ENCODE measurements at regions not wholly inside any gene's neighbourhood (a gene's known extent, or its start where the extent isn't known, plus 50 kb on each side); places are given as distances from the start of the nearest gene placed in this dataset.
"Not testable (repeated sequence)": the region's sequence is repeated elsewhere in the genome, so short reads cannot be mapped to it uniquely, and the experiment has no call there.

DNA sequence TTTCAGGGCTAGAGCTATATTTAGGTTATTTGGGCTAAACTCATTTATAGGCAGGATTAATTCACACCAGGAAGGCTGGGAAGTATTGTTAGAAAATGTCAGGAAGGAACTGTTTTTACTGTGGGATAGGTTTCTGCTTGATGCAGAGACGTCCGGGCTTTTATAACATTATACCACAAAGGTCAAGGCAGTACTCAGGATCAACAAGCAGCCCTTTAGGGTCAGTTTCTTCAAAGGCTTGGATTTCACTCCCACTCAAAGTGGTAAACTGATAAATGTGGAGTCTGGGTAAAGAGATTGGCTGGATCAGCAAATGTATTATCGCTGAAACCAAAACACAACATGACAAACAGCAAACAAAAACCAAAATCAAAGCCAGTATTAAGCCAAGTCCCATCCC lies 127.2 kb downstream of the ARL5B start:
- H3K4me3 ChIP-seq (ENCODE audit: low read depth, low read length) = no peak overlapping the region
- no peaks in the 10 kb centered on the region for H3K4me1 ChIP-seq (ENCODE audit: control insufficient read depth, insufficient read depth, low read length)
- H3K36me3 ChIP-seq (ENCODE audit: control insufficient read depth, insufficient read depth, low read length) = no peaks in the 10 kb centered on the region
- H3K9ac ChIP-seq (ENCODE audit: low read depth, low read length) = no peak overlapping the region
- H3K27ac ChIP-seq (ENCODE audit: low read depth, low read length) = no peak overlapping the region
- H3K27me3 ChIP-seq (ENCODE audit: control insufficient read depth, insufficient read depth, low read length) = no peaks in the 10 kb centered on the region
- H3K9me3 ChIP-seq (ENCODE audit: control insufficient read depth, insufficient read depth, low read length) = no peaks in the 10 kb centered on the region

- Histone ChIP-seq H3K27ac (ENCODE audit: low read depth, low read length) (no peak overlapping the region), H3K36me3 (ENCODE audit: control insufficient read depth, insufficient read depth, low read length) (no peaks in the 10 kb centered on the region), H3K4me1 (ENCODE audit: control insufficient read depth, insufficient read depth, low read length) (no peaks in the 10 kb centered on the region), H3K9me3 (ENCODE audit: control insufficient read depth, insufficient read depth, low read length) (no peaks in the 10 kb centered on the region), H3K27me3 (ENCODE audit: control insufficient read depth, insufficient read depth, low read length) (no peaks in the 10 kb centered on the region), H3K9ac (ENCODE audit: low read depth, low read length) (no peak overlapping the region), H3K4me3 (ENCODE audit: low read depth, low read length) (no peak overlapping the region)
Measured at GRCh38 chr10:18793951-18794350, 134.7 kb downstream of the ARL5B start.

GRCh38 chr10:18795549-18795948 lies 136.3 kb downstream of the ARL5B start:
- H3K9ac ChIP-seq (ENCODE audit: low read depth, low read length) = no peak overlapping the region
- no peaks in the 10 kb centered on the region for H3K9me3 ChIP-seq (ENCODE audit: control insufficient read depth, insufficient read depth, low read length)
- no peaks in the 10 kb centered on the region for H3K36me3 ChIP-seq (ENCODE audit: control insufficient read depth, insufficient read depth, low read length)
- H3K4me1 ChIP-seq (ENCODE audit: control insufficient read depth, insufficient read depth, low read length) = no peaks in the 10 kb centered on the region
- H3K27me3 ChIP-seq (ENCODE audit: control insufficient read depth, insufficient read depth, low read length) = no peaks in the 10 kb centered on the region
- H3K4me3 ChIP-seq (ENCODE audit: low read depth, low read length) = no peak overlapping the region
- no peak overlapping the region for H3K27ac ChIP-seq (ENCODE audit: low read depth, low read length)

DNA sequence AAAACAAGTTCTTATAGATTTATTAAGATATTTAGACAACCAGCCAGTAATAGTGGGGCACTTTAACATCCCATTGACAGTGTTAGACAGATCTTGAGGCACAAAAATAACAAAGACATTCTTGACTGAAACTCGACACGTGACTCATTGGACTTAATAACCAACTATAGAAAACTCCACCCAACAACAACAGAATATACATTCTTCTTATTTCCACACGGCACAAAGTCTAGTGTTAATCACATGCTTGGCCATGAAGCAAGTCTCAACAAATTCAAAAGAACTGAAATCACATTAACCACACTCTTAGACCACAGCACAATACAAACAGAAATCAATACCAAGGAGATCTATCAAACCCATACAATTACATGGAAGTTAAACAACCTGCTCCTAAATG lies 138.1 kb downstream of the ARL5B start:
- Histone ChIP-seq H3K4me1 (ENCODE audit: control insufficient read depth, insufficient read depth, low read length) (no peaks in the 10 kb centered on the region), H3K4me3 (ENCODE audit: low read depth, low read length) (no peak overlapping the region), H3K9me3 (ENCODE audit: control insufficient read depth, insufficient read depth, low read length) (no peaks in the 10 kb centered on the region), H3K27ac (ENCODE audit: low read depth, low read length) (no peak overlapping the region), H3K27me3 (ENCODE audit: control insufficient read depth, insufficient read depth, low read length) (no peaks in the 10 kb centered on the region), H3K36me3 (ENCODE audit: control insufficient read depth, insufficient read depth, low read length) (no peaks in the 10 kb centered on the region), H3K9ac (ENCODE audit: low read depth, low read length) (no peak overlapping the region)

GRCh38 chr10:18822156-18822555 lies 162.9 kb downstream of the ARL5B start:
- Histone ChIP-seq H3K4me3 (ENCODE audit: low read depth, low read length) (no peak overlapping the region), H3K9me3 (ENCODE audit: control insufficient read depth, insufficient read depth, low read length) (no peaks in the 10 kb centered on the region; the same call in 1 of the 2 replicates), H3K27me3 (ENCODE audit: control insufficient read depth, insufficient read depth, low read length) (no peaks in the 10 kb centered on the region), H3K36me3 (ENCODE audit: control insufficient read depth, insufficient read depth, low read length) (no peaks in the 10 kb centered on the region), H3K27ac (ENCODE audit: low read depth, low read length) (no peak overlapping the region), H3K4me1 (ENCODE audit: control insufficient read depth, insufficient read depth, low read length) (no peaks in the 10 kb centered on the region), H3K9ac (ENCODE audit: low read depth, low read length) (no peak overlapping the region)

- Histone ChIP-seq H3K27ac (ENCODE audit: low read depth, low read length) (no peak overlapping the region), H3K27me3 (ENCODE audit: control insufficient read depth, insufficient read depth, low read length) (no peaks in the 10 kb centered on the region), H3K4me1 (ENCODE audit: control insufficient read depth, insufficient read depth, low read length) (0 out of 2 replicates have a peak, but pooled peaks cover 5% of the 10 kb centered on the region), H3K36me3 (ENCODE audit: control insufficient read depth, insufficient read depth, low read length) (no peaks in the 10 kb centered on the region), H3K9ac (ENCODE audit: low read depth, low read length) (no peak overlapping the region), H3K9me3 (ENCODE audit: control insufficient read depth, insufficient read depth, low read length) (no peaks in the 10 kb centered on the region), H3K4me3 (ENCODE audit: low read depth, low read length) (no peak overlapping the region)
Measured at GRCh38 chr10:18829259-18829658, 170.0 kb downstream of the ARL5B start.

GRCh38 chr10:18830277-18830676 lies 171.0 kb downstream of the ARL5B start:
- no peak overlapping the region for H3K27ac ChIP-seq (ENCODE audit: low read depth, low read length)
- no peaks in the 10 kb centered on the region for H3K36me3 ChIP-seq (ENCODE audit: control insufficient read depth, insufficient read depth, low read length)
- no peaks in the 10 kb centered on the region for H3K27me3 ChIP-seq (ENCODE audit: control insufficient read depth, insufficient read depth, low read length)
- no peak overlapping the region for H3K9ac ChIP-seq (ENCODE audit: low read depth, low read length)
- peaks cover 3% of the 10 kb centered on the region; the same call in 1 of the 2 replicates for H3K9me3 ChIP-seq (ENCODE audit: control insufficient read depth, insufficient read depth, low read length)
- H3K4me1 ChIP-seq (ENCODE audit: control insufficient read depth, insufficient read depth, low read length) = 0 out of 2 replicates have a peak, but pooled peaks cover 5% of the 10 kb centered on the region
- no peak overlapping the region for H3K4me3 ChIP-seq (ENCODE audit: low read depth, low read length)

- not testable (repeated sequence) for H3K9me3 ChIP-seq (ENCODE audit: control insufficient read depth, insufficient read depth, low read length); H3K4me3 ChIP-seq (ENCODE audit: low read depth, low read length); H3K36me3 ChIP-seq (ENCODE audit: control insufficient read depth, insufficient read depth, low read length); H3K9ac ChIP-seq (ENCODE audit: low read depth, low read length); H3K27ac ChIP-seq (ENCODE audit: low read depth, low read length); H3K4me1 ChIP-seq (ENCODE audit: control insufficient read depth, insufficient read depth, low read length); H3K27me3 ChIP-seq (ENCODE audit: control insufficient read depth, insufficient read depth, low read length)
Measured at GRCh38 chr10:18856623-18857022, 192.0 kb upstream of the MALRD1 start.

GRCh38 chr10:18859659-18860058 lies 188.9 kb upstream of the MALRD1 start:
- H3K27ac ChIP-seq (ENCODE audit: low read depth, low read length) = no peak overlapping the region
- H3K9me3 ChIP-seq (ENCODE audit: control insufficient read depth, insufficient read depth, low read length) = no peaks in the 10 kb centered on the region
- no peak overlapping the region for H3K4me3 ChIP-seq (ENCODE audit: low read depth, low read length)
- no peak overlapping the region for H3K9ac ChIP-seq (ENCODE audit: low read depth, low read length)
- H3K4me1 ChIP-seq (ENCODE audit: control insufficient read depth, insufficient read depth, low read length) = 0 out of 2 replicates have a peak, but pooled peaks cover 8% of the 10 kb centered on the region
- no peaks in the 10 kb centered on the region for H3K27me3 ChIP-seq (ENCODE audit: control insufficient read depth, insufficient read depth, low read length)
- no peaks in the 10 kb centered on the region for H3K36me3 ChIP-seq (ENCODE audit: control insufficient read depth, insufficient read depth, low read length)

- Histone ChIP-seq H3K27ac (ENCODE audit: low read depth, low read length) (no peak overlapping the region), H3K4me1 (ENCODE audit: control insufficient read depth, insufficient read depth, low read length) (0 out of 2 replicates have a peak, but pooled peaks cover 8% of the 10 kb centered on the region), H3K27me3 (ENCODE audit: control insufficient read depth, insufficient read depth, low read length) (no peaks in the 10 kb centered on the region), H3K4me3 (ENCODE audit: low read depth, low read length) (no peak overlapping the region), H3K36me3 (ENCODE audit: control insufficient read depth, insufficient read depth, low read length) (no peaks in the 10 kb centered on the region), H3K9me3 (ENCODE audit: control insufficient read depth, insufficient read depth, low read length) (no peaks in the 10 kb centered on the region), H3K9ac (ENCODE audit: low read depth, low read length) (no peak overlapping the region)
Measured at GRCh38 chr10:18860186-18860585, 188.4 kb upstream of the MALRD1 start.

GRCh38 chr10:18860631-18861240 lies 187.9 kb upstream of the MALRD1 start:
- no peaks in the 10 kb centered on the region for H3K27me3 ChIP-seq (ENCODE audit: control insufficient read depth, insufficient read depth, low read length)
- H3K4me1 ChIP-seq (ENCODE audit: control insufficient read depth, insufficient read depth, low read length) = 0 out of 2 replicates have a peak, but pooled peaks cover 8% of the 10 kb centered on the region
- H3K27ac ChIP-seq (ENCODE audit: low read depth, low read length) = no peak overlapping the region
- no peaks in the 10 kb centered on the region for H3K36me3 ChIP-seq (ENCODE audit: control insufficient read depth, insufficient read depth, low read length)
- H3K4me3 ChIP-seq (ENCODE audit: low read depth, low read length) = no peak overlapping the region
- H3K9me3 ChIP-seq (ENCODE audit: control insufficient read depth, insufficient read depth, low read length) = no peaks in the 10 kb centered on the region
- H3K9ac ChIP-seq (ENCODE audit: low read depth, low read length) = no peak overlapping the region

Data from HUES48 (cell line).